Stimulated activated naive CD4-positive, alpha-beta T cell (primary cell): ENCODE measurements at regions not wholly inside any gene's neighbourhood (a gene's known extent, or its start where the extent isn't known, plus 50 kb on each side); places are given as distances from the start of the nearest gene placed in this dataset.
A peak's percentile ranks its signal among the peaks of the same experiment; 100 is the strongest.
"Not testable (repeated sequence)": the region's sequence is repeated elsewhere in the genome, so short reads cannot be mapped to it uniquely, and the experiment has no call there.

Experiments
- DNase-seq, 6 experiments: peaks; one replicate each; lab custom pipeline; 2025; lab: John Stamatoyannopoulos, UW

DNA sequence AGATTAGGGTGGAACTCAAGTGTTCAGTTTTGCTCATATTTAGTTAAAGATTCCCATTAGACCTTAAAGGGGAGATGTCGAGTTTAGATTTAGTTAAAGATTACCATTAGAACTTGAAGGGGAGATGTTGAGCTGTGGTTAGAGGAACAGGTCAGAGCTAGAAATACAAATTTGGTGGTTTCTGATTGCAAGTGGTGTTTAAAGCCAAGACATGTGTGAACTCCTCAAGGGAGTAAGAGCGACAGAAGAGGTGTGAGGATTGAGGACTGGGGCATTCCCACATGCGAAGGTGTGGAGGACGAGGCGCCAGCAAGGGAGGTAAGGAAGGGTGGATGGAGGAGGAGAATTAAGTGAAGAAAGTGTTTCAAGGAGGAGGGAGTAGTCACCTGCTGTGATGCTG lies 168.6 kb downstream of the IER5 start:
- DNase-seq, result no peak

DNA sequence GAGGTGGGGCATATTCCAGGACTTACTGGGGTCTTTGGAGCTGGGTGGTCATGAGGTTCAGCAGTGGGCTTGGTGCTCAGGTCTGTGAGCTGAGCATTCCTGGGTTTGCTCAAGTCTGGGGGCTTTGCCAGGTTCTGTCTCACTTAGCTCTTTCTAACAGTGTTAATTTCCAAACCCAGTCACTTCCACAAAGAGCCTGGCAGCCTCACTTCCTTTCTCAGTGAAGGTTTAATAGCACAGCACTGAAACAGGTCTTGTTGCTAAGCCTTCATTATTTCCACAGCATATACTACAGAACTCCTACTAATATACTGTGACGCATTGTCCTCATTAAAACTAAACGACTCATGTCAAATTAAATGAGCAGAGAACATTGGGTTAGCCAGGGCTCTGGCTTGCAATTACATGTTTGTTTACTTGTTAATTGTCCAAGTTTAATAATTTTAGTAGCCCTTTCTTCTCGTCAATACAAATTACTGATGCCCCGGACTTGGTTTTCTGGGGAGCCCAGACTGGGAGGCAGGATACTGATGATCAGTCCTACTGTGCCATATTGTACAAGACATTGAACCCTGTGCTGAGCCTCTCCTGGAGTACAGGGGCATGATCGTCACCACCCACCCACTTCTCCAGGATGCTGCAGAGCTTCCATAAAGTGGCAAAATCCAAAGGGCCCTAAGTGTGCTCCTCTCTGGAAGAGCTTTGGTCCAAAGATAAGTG lies 170.7 kb downstream of the IER5 start:
- no peak for DNase-seq

DNA sequence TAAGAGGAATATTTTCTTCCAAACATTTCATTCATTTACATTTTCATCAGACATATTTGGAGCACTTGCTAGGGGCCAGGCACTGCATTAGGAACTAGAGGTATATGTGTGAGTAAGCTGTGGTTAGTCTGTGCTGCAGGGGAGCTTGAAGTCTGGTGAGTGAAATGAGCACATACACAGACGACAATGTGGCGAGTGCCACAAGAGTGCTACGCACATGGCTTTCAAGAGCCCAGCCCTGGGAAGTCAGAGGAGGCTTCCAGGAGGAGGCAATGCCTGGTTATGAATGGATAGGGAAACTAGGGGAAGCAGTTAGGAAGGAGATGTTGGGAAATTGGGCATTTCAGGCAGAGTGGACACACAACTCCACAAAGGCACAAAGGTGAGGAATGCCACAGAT lies 171.8 kb downstream of the IER5 start:
- no peak for DNase-seq

- no peak for DNase-seq
These were observed 172.5 kb downstream of the IER5 start for GRCh38 chr1:181260994-181261393.

GRCh38 chr1:181262069-181262468 lies 173.6 kb downstream of the IER5 start:
- DNase-seq, result no peak

- no peak for DNase-seq
These were observed 174.9 kb downstream of the IER5 start for GRCh38 chr1:181263444-181263843.

DNA sequence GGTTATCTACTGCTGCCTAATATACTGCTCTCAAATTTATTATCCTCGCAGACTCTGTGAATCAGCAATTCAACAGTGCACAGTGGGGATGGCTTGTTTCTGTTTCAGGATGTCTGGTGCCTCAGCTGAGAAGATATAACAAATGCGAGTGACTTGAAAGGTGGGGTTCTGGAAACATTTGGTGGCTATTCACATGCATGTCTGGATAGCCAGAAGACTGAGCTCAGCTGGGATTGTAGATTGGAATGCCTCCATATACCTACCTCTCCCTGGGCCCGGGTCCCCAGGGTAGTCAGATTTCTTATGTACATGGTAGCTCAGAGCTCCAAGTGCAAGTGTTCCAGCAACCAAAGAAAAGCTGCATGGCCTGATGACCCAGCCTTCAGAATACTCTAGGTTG lies 176.3 kb downstream of the IER5 start:
- DNase-seq, result no peak

- no peak for DNase-seq
These were observed 196.5 kb downstream of the IER5 start for GRCh38 chr1:181284978-181285377.

DNA sequence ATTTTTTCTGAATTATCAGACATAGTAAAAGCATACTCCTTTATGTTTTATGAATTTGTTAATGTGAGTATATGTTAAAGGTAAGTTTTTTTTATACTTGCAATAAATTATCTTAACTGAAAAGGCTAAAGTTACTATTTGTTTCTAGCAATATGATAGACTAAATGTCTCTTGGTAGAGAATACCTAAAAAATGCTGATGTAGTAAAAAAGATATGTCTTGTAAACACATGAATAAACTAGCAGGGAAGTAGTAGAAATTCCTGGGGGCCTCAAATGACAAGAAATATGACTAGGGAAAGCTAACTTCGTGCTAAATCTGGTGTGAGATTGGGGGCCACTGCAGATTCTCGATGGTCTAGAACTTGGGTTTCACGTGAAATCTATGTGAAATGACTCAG lies 188.1 kb upstream of the CACNA1E start:
- DNase-seq, result no peak

DNA sequence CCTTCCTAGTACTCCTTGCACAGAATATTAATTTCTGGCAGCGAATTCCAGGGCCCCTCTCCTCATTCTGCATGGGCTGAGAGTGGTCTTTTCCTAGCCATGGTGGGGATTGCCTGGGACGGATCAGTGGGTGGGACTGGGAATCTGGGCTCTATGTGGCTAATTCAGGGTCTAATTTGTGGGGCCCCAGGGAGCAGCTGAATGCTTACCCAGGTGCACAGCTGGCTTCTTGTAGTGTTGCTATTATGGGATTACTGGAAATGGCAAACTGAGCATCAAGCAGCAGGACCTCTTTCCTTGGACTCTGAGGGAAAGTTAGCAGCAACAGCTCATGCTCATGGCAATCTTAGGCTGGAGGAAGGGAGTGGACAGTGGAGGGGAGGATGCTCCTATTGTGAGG lies 187.1 kb upstream of the CACNA1E start:
- no peak for DNase-seq

- DNase-seq, result no peak
These were observed 175.2 kb upstream of the CACNA1E start for GRCh38 chr1:181308098-181308497.

GRCh38 chr1:181310560-181310959 lies 172.8 kb upstream of the CACNA1E start:
- no peak for DNase-seq

GRCh38 chr1:181312946-181313345 lies 170.4 kb upstream of the CACNA1E start:
- no peak for DNase-seq

DNA sequence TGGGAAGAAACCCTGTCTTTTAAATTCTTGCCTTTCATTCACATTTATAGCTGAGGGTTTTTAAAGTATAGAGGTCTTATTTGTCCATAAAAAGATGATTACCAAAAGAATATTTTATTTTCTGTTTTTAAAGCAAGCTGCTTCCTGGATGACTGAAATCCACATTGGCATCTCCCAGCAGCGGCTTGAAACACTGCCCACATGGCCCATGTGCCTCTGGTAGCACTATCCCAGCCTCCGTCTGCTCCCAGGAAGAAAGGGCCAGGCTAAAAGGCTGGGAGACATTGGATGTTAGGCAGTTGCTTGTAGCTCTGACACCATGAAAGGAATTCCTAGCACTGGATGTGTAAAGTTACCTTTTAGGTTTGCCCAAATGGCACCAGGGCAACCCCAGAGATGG lies 169.9 kb upstream of the CACNA1E start:
- DNase-seq, result no peak

DNA sequence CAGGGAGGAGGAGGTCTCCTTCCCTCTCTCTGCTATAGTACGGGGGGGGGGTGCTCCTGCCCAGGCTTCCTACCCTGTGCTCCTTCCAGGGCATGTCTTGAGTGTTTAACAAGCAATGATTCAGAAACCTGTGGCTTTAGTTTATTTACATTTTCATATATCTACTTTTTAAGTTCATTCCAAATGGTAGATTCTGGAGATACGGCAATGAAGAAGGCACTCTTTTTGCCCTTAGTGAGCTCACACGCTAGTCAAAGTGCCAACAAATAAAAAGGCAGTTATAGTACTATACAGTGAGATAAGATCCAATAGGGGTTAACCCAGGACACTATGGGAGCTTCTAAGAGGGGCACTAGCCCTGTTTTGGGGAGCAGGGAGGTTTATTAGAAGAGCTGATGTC lies 169.3 kb upstream of the CACNA1E start:
- DNase-seq, result no peak

DNA sequence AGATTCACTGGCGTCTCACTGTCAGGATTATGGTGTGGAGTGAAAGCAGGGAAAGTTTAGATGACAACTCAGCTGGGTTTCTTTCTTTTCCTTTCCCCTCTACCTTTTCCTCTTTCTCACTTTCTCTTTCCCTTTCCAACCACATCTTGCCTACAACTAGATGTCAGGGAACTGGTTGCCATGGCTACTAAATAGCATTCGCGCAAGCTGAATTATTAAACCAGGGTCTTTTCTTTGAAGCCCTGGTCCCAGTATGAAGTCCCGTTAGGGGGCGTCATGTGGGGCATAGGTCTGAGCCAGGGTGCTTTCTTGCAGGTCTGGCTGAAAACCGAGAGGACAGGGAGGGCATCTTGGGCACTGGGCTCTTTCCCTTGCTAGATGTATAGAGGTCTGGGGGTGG lies 168.4 kb upstream of the CACNA1E start:
- no peak for DNase-seq

GRCh38 chr1:181317261-181317930 lies 165.9 kb upstream of the CACNA1E start:
- DNase-seq, result no peak

GRCh38 chr1:181318022-181318857 lies 165.1 kb upstream of the CACNA1E start:
- DNase-seq, result peak in 2 of 6 experiments; percentile 8 to 29

DNA sequence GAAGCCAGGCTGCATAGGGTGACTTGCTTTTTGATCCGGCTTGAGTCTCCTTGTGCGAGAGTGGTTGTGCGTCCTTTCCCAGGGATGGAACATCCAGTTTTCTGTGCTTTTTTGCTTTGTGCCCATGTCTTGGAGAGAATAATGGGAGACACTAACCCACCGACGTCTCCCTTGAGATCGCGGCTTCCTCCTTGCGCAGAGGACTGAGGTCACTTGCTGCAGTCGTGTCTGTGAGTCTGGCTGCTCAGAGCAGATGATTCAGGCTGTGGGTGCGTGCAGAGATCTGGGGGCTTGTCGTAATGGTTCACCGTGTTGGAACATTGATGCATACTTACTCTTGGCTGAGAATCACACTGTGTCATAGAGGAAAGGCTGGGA lies 164.5 kb upstream of the CACNA1E start:
- peak in 1 of 6 experiments; percentile 11 for DNase-seq

DNA sequence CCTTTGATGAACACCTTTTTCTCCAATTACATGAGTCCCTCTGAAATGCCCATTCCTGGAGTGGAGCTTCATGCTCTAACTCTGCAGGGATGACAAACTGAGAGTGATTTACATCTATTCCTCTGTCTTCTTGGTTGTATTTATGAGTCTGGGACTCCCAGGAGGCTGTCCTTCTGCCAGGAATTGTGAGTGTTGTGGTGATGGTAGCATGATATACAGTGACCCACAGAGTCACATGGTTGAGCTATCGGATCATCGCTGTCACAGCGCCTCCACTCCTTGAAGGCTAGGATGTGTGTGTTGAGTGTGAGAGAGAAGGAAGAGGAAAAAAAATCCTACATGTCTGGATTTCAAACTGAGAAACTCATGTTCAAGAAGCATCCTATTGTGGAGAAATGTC lies 163.4 kb upstream of the CACNA1E start:
- no peak for DNase-seq

DNA sequence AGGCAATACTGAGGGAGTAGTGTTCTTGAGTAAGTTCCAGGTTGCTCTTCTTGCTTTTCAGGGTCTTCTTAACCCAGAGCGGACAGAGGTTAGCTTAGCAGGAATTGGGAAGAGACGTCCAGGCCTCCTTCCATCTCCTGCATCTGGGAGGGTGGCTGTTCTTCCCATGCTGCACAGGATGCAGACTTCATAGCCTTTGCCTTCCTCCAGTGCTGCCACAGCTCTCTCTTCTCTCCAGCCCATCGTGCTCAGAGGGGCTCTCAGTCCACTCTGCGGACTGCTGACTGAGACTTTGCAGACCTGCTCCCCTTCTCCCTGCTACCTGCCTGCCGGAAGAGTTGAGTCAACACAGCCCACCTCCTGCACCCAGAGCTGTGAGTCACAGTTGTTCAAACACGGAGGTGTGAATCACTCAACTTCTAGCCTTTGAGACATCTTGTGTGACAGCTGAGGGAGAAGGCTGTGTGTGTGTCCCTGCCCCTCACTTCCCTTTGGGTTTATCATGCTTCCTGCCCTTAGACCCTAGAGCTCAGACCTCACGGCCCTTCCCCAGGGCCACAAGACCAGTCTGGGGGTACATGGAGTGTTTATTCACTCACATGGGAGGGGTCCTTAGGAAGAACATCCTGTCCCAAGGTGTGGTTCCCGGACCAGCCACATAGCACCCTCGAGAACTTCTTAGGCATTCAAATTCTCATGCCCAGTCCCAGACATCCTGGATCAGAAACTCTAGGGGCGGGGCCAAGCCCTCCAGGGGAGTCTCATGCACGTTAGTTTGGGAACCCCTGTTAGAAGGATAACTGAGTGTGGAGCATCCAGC lies 158.3 kb upstream of the CACNA1E start:
- no peak for DNase-seq

- not testable (repeated sequence) for DNase-seq
These were observed 157.6 kb upstream of the CACNA1E start for GRCh38 chr1:181325765-181326164.
